Endothelial cell of umbilical vein (primary cell): ENCODE measurements at regions not wholly inside any gene's neighbourhood (a gene's known extent, or its start where the extent isn't known, plus 50 kb on each side); places are given as distances from the start of the nearest gene placed in this dataset.

Source experiments
- BruUV-seq: library from RNA; stranded (reverse); fragments of 400-500 nt; replicated peaks from 2 replicates; lab custom pipeline; 2021; lab: Mats Ljungman, UMichigan
- CTCF ChIA-PET: fragments of 300-600, 350-600 bp; sonication (Branson Sonifier 250); formaldehyde crosslinking; loops from one replicate; lab custom pipeline; 2021; ENCODE audit warnings: antibody characterized with exemption, inconsistent platforms; lab: Charles Lee
- POLR2A ChIA-PET: fragments of 300-600, 350-600 bp; sonication (Branson Sonifier 250); formaldehyde crosslinking; loops from one replicate; lab custom pipeline; 2021; ENCODE audit warnings: antibody characterized with exemption, inconsistent platforms; lab: Charles Lee
- DNase-seq: peaks from one replicate; pipeline ENCODE4 v3.0.0-alpha.2; 2011; ENCODE audit warnings: low read depth, low spot score
- FAIRE-seq: peaks from 2 replicates; lab custom pipeline; 2011; peaks lifted over from hg19 to GRCh38; lab: Jason Lieb, UNC
- H2AFZ ChIP-seq: 2 replicates; pipeline ENCODE4 v1.6.0; 2012; ENCODE audit warnings: low read depth, low read length, control low read depth, inconsistent platforms
- H3K27ac ChIP-seq: 2 replicates; pipeline ENCODE4 v1.5.1; 2011; ENCODE audit warnings: low read depth, mild to moderate bottlenecking, control low read depth, low read length, moderate library complexity; ENCODE audit not compliant: insufficient read depth
- H3K27me3 ChIP-seq, 2 experiments: 2 replicates each; pipeline versions ENCODE4 v1.6.0 to v1.6.1; 2011; ENCODE audit warnings: low read length in 2 of 2, mixed read lengths in 1 of 2; ENCODE audit not compliant: control insufficient read depth in 2 of 2, insufficient read depth in 2 of 2
- H3K36me3 ChIP-seq, 2 experiments: 2 replicates in 1 of 2; 3 replicates in 1 of 2; pipeline ENCODE4 v1.5.1; 2011; ENCODE audit warnings: low read length in 2 of 2, mild to moderate bottlenecking in 1 of 2, moderate library complexity in 1 of 2; ENCODE audit not compliant: control insufficient read depth in 2 of 2, insufficient read depth in 2 of 2; ENCODE audit errors: extremely low read depth in 1 of 2
- H3K4me1 ChIP-seq: 3 replicates; pipeline ENCODE4 v1.5.1; 2011; ENCODE audit warnings: mild to moderate bottlenecking, low read length; ENCODE audit not compliant: control insufficient read depth, insufficient read depth; ENCODE audit errors: extremely low read depth
- H3K4me2 ChIP-seq: 2 replicates; pipeline ENCODE4 v1.6.1; 2011; ENCODE audit warnings: low read length, control low read depth, mixed read lengths; ENCODE audit not compliant: insufficient read depth
- H3K4me3 ChIP-seq, 3 experiments: fragments of 200-600 bp in 1 of 3; sonication (generic), shearing (Covaris generic) in 1 of 3; replicated peaks in 1 of 3; 2 replicates each; pipeline ENCODE4 v1.5.1; 2011 to 2016; ENCODE audit warnings: control low read depth in 3 of 3, low read length in 3 of 3, mild to moderate bottlenecking in 2 of 3, inconsistent platforms in 1 of 3, low read depth in 1 of 3, moderate library complexity in 1 of 3; ENCODE audit not compliant: insufficient read depth in 1 of 3
- H3K79me2 ChIP-seq: 2 replicates; pipeline ENCODE4 v1.6.0; 2012; ENCODE audit warnings: low read length, inconsistent platforms; ENCODE audit not compliant: control insufficient read depth, insufficient read depth
- H3K9ac ChIP-seq: replicated peaks from 2 replicates; pipeline ENCODE3; 2011; ENCODE audit warnings: low read length, control low read depth; ENCODE audit not compliant: insufficient read depth; ENCODE audit errors: extremely low read depth
- H3K9me1 ChIP-seq: replicated peaks from 3 replicates; pipeline ENCODE4 v1.6.0; 2011; ENCODE audit warnings: mild to moderate bottlenecking, low read length; ENCODE audit not compliant: control insufficient read depth, insufficient read depth; ENCODE audit errors: extremely low read depth
- H3K9me3 ChIP-seq: replicated peaks from 2 replicates; pipeline ENCODE4 v1.5.1; 2012; ENCODE audit warnings: low read length, inconsistent platforms; ENCODE audit not compliant: control insufficient read depth, insufficient read depth
- H4K20me1 ChIP-seq: replicated peaks from 2 replicates; pipeline ENCODE3; 2011; ENCODE audit warnings: mild to moderate bottlenecking, low read length; ENCODE audit not compliant: control insufficient read depth, insufficient read depth; ENCODE audit errors: extremely low read depth
- EZH2 ChIP-seq: IDR thresholded peaks from 2 replicates; pipeline ENCODE4 v1.6.1; 2012; ENCODE audit warnings: borderline replicate concordance, low read depth, mild to moderate bottlenecking, moderate library complexity, low read length, inconsistent platforms; ENCODE audit not compliant: severe bottlenecking
- FOS ChIP-seq: IDR thresholded peaks from 2 replicates; pipeline ENCODE4 v1.6.1; 2011; ENCODE audit warnings: mild to moderate bottlenecking, low read length, moderate library complexity, borderline replicate concordance; ENCODE audit not compliant: insufficient read depth
- JUN ChIP-seq: IDR thresholded peaks from 2 replicates; pipeline ENCODE4 v1.6.1; 2011; ENCODE audit warnings: borderline replicate concordance, low read depth; ENCODE audit not compliant: insufficient read length, insufficient read depth
- POLR2AphosphoS5 ChIP-seq: IDR thresholded peaks from 2 replicates; pipeline ENCODE4 v1.6.1; 2012; ENCODE audit warnings: low read depth, mild to moderate bottlenecking, control low read depth, low read length, moderate library complexity; ENCODE audit not compliant: insufficient read depth
- dilution Hi-C: fragments of 300-500 bp; cut with MboI; formaldehyde crosslinking; loops from one replicate; pipeline ENCODE4 v1.15.0; 2019; ENCODE audit warnings: low sequenced_read_pairs; ENCODE audit not compliant: extremely low pct_ligation_motif_present
- intact Hi-C: fragments of 100-400 bp; cut with micrococcal nuclease; formaldehyde crosslinking; loops from one replicate; pipeline ENCODE4 v1.10.0; 2022

- Histone ChIP-seq H4K20me1 (no peaks in the 10 kb centered on the region), H3K36me3 (no peaks in the 10 kb centered on the region), H3K79me2 (no peaks in the 10 kb centered on the region), H2AFZ (peak overlapping the region; percentile 14), H3K4me2 (no peak overlapping the region), H3K27ac (no peak overlapping the region), H3K4me3 (no peak overlapping the region), H3K9me1 (no peaks in the 10 kb centered on the region), H3K4me1 (no peaks in the 10 kb centered on the region), H3K9ac (no peak overlapping the region), H3K9me3 (no peaks in the 10 kb centered on the region), H3K27me3 (no peaks in the 10 kb centered on the region)
- DNase-seq (no peak), FAIRE-seq (no peak)
- intact Hi-C loops (no loop called here), dilution Hi-C loops (no loop called here)
- TF ChIP-seq JUN, result no peak
- TF ChIP-seq EZH2, result no peak
- no peak for TF ChIP-seq FOS
- ChIA-PET POLR2A (no interaction called here), CTCF (interaction anchor here (0.7 to 1.6 kb wide), 3 partner anchors 17 to 310 kb away, joined by 3 read pairs; no protein-coding TSS in a partner anchor)
- BruUV-seq, result no TSS peak
Measured at GRCh38 chr18:28684746-28685355, 507.9 kb upstream of the CDH2 start.

- H3K36me3 ChIP-seq, result no peaks in the 10 kb centered on the region
- BruUV-seq, result no TSS peak
- H4K20me1 ChIP-seq, result no peaks in the 10 kb centered on the region
- H3K79me2 ChIP-seq, result no peaks in the 10 kb centered on the region
- H3K27me3 ChIP-seq, result no peaks in the 10 kb centered on the region
- TF ChIP-seq POLR2AphosphoS5 (no peak), JUN (no peak)
- ChIA-PET POLR2A (no interaction called here), CTCF (interaction anchor here (0.9 to 1.1 kb wide), 2 partner anchors 10 to 18 kb away, joined by 3 read pairs; no protein-coding TSS in a partner anchor)
- no peaks in the 10 kb centered on the region for H3K4me1 ChIP-seq
- intact Hi-C loops (no loop called here), dilution Hi-C loops (no loop called here)
- DNase-seq (no peak), FAIRE-seq (no peak)
- no peak overlapping the region for H2AFZ ChIP-seq
- H3K27ac ChIP-seq, result no peak overlapping the region
- H3K9ac ChIP-seq, result no peak overlapping the region
- H3K4me2 ChIP-seq, result no peak overlapping the region
- H3K4me3 ChIP-seq, result no peak overlapping the region
- H3K9me3 ChIP-seq, result no peaks in the 10 kb centered on the region
- H3K9me1 ChIP-seq, result no peaks in the 10 kb centered on the region
Measured at GRCh38 chr18:28682912-28683311, 506.0 kb upstream of the CDH2 start.
